HG03108 (cell line): ENCODE measurements at regions not wholly inside any gene's neighbourhood (a gene's known extent, or its start where the extent isn't known, plus 50 kb on each side); places are given as distances from the start of the nearest gene placed in this dataset.

Experiments used
- ATAC-seq: cut with Tn5 transposase; IDR thresholded peaks from one replicate; pipeline ENCODE4 v1.9.1; 2021; ENCODE audit warnings: moderate library complexity; ENCODE audit not compliant: unreplicated experiment

- ATAC-seq = no peak
Observed at GRCh38 chr3:107970993-107971580, 119.7 kb downstream of the CD47 start.

GRCh38 chr3:107969994-107970819 lies 120.6 kb downstream of the CD47 start:
- ATAC-seq = no peak

- ATAC-seq = no peak
Observed at GRCh38 chr3:107969525-107969924, 121.3 kb downstream of the CD47 start.

- ATAC-seq = no peak
Observed at GRCh38 chr3:107966276-107966675, 124.6 kb downstream of the CD47 start.

- ATAC-seq = no peak
Observed at GRCh38 chr3:107965136-107965655, 125.6 kb downstream of the CD47 start.

GRCh38 chr3:107963581-107963980 lies 127.2 kb downstream of the CD47 start:
- no peak for ATAC-seq

- no peak for ATAC-seq
Observed at GRCh38 chr3:107962946-107963345, 127.9 kb downstream of the CD47 start.

- ATAC-seq = no peak
Observed at GRCh38 chr3:107962037-107962436, 128.8 kb downstream of the CD47 start.

GRCh38 chr3:107959550-107960154 lies 131.2 kb downstream of the CD47 start:
- no peak for ATAC-seq

- no peak for ATAC-seq
Observed at GRCh38 chr3:107958146-107958545, 132.7 kb downstream of the CD47 start.

GRCh38 chr3:107956991-107957900 lies 133.6 kb downstream of the CD47 start:
- ATAC-seq = no peak

- ATAC-seq = no peak
Observed at GRCh38 chr3:107954845-107955244, 136.0 kb downstream of the CD47 start.

- ATAC-seq = no peak
Observed at GRCh38 chr3:107953722-107954121, 137.1 kb downstream of the CD47 start.

GRCh38 chr3:107951126-107951525 lies 139.7 kb downstream of the CD47 start:
- ATAC-seq = no peak

- no peak for ATAC-seq
Observed at GRCh38 chr3:107950417-107950816, 140.4 kb downstream of the CD47 start.

- no peak for ATAC-seq
Observed at GRCh38 chr3:107949394-107949970, 141.3 kb downstream of the CD47 start.

GRCh38 chr3:107947203-107947602 lies 143.6 kb downstream of the CD47 start:
- ATAC-seq = no peak

- no peak for ATAC-seq
Observed at GRCh38 chr3:107946700-107947099, 144.1 kb downstream of the CD47 start.

- ATAC-seq = no peak
Observed at GRCh38 chr3:107945417-107946094, 145.3 kb downstream of the CD47 start.
